C4-2B (cell line): ENCODE measurements at regions not wholly inside any gene's neighbourhood (a gene's known extent, or its start where the extent isn't known, plus 50 kb on each side); places are given as distances from the start of the nearest gene placed in this dataset.

Experiments used
- CTCF ChIP-seq: fragments of 450-650 bp; conservative IDR thresholded peaks from 2 replicates; pipeline ENCODE4 v1.5.1; 2017; ENCODE audit warnings: mild to moderate bottlenecking
- ZFX ChIP-seq: fragments of 450-650 bp; IDR thresholded peaks from 2 replicates; pipeline ENCODE4 v1.6.1; 2017

GRCh38 chr2:59462422-59463197, 1090.8 kb downstream of the BCL11A start:
- TF ChIP-seq CTCF (no peak), ZFX (no peak)
